GM18873 (cell line): ENCODE measurements at regions not wholly inside any gene's neighbourhood (a gene's known extent, or its start where the extent isn't known, plus 50 kb on each side); places are given as distances from the start of the nearest gene placed in this dataset.
"Not testable (repeated sequence)": the region's sequence is repeated elsewhere in the genome, so short reads cannot be mapped to it uniquely, and the experiment has no call there.

ENCODE experiments used
- ATAC-seq: cut with Tn5 transposase; IDR thresholded peaks from one replicate; pipeline ENCODE4 v1.9.1; 2021; ENCODE audit warnings: mild to moderate bottlenecking, moderate library complexity, moderate number of reproducible peaks; ENCODE audit not compliant: unreplicated experiment, low FRiP score

DNA sequence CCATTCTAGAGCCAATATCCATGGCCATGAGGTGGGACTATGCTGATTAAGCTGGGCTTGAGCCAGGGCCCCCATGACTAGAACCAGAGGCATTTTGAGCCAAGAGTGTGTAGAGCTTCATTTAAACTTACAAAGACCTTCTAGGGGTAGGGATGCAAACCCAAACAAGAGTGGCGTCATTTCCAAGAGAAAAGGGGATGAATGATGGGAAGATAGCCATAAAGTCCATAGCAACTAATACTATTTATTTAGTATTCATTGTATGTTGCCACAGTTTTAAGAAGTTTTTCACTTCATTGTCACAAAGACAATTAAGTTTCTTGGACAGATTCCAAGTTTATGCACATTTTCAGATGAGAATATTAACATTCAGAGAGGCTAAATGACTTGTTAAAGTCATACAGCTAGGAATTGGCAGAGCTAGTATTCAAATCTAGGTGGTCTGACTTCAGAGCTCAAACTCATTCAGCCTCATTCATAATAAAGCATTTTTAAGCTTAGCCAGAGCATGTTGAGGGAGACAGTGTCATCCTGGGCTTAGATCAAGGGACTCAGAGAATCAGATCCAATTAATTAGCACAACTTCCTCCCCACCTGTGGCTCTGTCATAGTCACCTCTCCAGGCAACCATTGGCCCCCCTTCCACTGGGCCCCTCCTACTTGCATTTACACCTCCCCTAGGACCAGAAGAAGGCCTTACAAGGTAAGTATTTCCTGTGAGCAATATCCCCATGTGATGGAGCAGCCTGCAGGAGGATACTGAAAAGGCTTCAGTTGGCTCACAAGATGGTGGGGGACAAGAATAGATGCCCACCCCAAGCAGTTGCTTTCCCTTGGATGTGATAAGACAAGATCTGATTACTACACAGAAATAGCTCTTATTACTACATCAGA, 95.0 kb upstream of the PCSK1 start:
- no peak for ATAC-seq

DNA sequence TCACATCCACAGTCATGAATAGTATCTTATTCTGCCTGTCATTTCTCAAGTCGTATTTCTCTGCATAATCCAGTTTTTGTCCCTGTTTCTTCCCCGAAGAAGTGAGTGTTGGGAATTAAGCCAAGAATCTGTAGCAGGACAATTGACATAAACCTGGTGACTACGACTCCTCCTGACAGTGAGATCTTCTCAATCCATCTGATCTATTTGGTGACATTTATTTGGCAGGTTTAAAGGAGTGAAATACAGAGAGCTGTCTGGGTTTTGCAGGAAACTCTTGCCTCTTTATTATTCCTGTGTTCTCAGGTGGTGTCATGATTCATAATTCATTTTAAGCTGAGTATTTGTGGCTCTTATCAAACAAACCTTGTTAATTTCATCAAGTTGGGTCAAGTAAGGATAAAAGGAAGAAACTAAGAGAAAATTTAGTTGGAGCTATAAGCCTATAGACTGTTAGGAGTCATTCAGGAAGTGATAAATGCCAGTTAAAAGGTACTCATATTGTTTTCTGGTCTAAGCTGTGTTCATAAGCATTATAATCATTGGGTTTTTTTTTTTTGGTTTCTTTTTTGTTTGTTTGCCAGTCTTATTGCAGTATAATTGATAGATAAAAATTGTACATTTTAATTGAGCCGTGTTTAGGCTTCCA, 95.9 kb upstream of the PCSK1 start:
- ATAC-seq: no peak

DNA sequence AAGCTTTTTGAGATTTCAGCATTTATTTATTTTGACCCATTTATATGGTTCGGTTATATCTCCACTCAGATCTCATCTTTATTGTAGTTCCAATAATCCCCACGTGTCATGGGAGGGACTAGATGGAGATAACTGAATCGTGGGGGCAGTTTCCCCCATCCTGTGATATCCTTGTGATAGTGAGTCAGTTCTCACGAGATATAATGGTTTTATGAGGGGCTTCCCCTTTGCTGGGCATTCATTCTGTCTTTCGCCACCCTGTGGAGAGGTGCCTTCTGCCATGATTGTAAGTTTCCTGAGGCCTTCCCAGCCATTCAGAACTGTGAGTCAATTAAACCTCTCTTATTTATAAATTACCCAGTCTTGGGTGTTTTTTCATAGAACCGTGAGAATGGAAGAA, 96.5 kb upstream of the PCSK1 start:
- no peak for ATAC-seq

DNA sequence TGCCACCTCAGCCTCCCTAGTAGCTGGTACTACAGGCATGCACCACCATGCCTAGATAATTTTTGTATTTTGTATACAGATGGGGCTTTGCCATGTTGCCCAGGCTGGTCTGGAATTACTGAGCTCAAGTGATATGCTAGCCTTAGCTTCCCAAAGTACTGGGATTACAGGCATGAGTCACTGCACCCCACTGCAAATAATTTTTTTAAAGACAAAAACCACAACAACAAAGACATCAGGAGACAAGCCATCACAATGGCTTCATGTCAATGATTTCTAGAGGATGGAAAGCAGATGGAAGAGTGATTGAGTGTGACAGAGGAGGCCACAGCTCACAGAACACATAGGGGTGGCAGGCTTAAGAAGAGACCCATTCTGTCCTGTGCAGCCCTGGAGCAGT, 97.9 kb upstream of the PCSK1 start:
- ATAC-seq: no peak

DNA sequence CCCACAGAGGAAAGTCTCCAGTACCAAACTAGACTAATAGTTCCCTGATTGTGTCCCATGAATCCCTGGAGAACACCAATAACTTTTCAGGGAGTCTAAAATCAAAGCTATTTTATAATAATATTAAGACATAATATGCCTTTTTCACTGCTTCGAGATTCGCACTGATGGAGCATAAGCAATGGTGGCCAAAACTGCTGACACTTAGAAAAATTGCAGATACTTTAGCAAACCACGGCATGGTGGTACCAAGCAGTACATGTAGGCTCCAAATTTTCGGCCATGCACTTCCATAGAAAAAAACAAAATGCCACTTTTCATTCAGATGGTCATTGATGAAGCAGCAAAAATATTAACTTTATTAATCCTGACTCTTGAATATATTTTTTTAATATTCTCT, 100.3 kb upstream of the PCSK1 start:
- no peak for ATAC-seq

DNA sequence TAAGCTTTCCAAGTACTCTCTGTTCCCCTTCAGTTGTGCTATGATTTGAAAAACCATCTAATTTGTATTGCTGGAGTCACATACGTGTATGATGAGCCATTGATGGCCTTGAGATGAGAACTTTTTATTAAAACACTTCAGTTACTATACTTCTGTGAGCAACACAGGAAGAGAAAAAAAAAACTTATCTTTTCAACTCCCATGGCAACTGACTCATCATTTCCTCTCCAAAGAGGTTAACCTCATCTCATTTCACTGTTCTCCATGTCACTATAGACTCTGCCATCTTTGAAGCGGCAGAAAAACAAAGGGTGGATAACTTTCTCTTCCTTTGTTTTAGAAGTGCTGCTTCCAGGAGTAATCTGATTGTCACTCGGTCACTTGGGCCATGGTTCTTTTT, 104.3 kb upstream of the PCSK1 start:
- ATAC-seq: no peak

DNA sequence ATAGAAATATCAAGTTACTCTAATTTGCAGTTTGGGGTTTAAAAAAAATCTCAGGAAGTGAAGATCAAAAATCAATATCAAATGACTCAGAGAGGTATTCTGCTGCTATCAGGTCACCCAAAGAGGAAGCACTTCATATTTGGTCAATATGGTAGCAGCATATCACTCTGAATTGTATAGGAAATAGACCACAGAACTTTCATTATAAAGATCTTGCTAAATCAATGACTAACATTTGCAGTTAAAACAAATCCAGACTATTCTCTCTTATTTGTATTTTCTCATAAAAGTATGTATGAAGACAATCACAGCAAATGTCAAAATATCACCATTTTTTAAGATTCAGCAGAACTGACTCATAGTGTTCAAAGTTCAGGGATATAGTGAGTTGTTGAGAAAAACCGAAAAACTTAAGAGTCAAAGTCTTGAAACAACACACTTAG, 105.8 kb upstream of the PCSK1 start:
- ATAC-seq: no peak

DNA sequence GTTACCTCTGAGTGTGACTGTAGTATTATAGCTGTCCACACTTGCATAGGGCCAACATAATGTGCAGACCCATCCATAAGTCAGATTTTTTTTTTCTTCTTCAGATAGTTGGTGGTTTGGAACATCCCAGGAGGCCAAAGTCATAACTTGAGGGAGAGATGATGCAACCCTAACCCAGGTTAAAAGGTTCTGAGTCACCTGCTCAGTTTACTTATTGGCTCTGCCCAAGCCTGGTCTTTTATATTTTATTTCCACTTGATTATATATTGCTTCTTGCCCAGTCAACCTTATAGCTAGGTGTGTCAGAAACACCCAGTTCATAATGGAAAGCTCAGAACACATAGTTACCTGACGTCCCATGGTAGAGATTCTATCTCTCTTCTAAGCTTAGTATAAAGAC, 113.1 kb upstream of the PCSK1 start:
- ATAC-seq: no peak

DNA sequence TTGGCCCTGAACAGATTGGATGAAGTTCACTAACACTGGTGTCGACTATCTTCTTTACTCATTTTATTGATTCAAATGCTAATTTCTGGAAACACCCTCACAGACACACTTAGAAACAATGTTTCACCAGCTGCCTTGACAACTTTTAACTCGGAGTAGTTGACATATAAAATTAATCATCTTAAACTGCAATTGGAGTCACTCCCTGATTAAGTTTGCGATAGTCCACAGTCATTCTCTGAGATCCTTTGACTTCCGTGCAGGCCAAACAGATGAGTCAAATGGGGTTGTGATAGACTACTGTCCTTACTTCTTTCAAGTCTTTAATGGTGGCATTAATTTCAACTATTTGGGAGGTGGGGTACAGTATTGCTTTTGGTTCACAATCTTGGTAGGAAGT, 114.4 kb upstream of the PCSK1 start:
- ATAC-seq: no peak

DNA sequence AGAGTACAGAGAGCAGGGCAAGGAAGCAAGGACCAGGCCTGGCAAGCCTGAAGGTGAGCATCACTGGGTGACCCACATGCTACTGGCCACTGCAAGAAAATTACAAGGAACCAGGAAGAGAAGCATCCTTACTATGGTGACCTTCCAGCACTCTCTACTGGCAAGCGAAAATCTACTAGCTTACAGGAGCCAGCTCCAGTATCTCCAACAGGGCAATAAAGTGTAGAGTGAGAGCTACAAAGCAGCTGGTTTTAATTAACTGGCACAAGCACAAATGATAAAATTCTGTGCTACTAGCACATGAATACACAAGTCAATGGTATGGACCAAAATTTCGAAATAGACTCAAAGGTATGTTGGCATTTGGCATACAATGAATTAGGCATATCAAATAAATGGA, 113.3 kb upstream of the CAST start:
- ATAC-seq: no peak

DNA sequence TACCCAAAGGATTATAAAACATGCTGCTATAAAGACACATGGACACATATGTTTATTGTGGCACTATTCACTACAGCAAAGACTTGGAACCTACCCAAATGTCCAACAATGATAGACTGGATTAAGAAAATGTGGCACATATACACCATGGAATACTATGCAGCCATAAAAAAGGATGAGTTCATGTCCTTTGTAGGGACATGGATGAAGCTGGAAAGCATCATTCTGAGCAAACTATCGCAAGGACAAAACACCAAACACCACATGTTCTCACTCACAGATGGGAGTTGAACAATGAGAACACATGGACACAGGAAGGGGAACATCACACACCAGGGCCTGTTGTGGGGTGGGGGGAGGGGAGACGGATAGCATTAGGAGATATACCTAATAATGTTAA, 101.3 kb upstream of the CAST start:
- not testable (repeated sequence) for ATAC-seq

DNA sequence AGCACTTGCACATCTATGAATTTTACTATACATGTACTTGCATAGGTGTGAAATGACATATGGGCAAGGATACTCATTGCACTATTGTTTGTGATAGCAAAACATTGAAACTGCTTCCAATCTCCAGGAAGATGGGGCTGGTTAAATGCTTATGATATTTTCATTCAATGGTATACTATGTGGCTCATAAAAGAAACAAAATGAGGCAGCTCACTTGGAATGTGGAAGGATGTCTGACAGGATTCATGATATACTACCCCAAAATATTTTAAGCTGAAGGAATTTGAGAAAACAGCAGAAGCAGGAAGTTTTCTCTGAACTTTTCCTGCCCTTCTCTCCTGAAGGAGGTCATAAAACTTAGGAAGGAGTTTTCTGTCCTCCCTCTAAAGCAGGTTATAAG, 99.6 kb upstream of the CAST start:
- no peak for ATAC-seq

DNA sequence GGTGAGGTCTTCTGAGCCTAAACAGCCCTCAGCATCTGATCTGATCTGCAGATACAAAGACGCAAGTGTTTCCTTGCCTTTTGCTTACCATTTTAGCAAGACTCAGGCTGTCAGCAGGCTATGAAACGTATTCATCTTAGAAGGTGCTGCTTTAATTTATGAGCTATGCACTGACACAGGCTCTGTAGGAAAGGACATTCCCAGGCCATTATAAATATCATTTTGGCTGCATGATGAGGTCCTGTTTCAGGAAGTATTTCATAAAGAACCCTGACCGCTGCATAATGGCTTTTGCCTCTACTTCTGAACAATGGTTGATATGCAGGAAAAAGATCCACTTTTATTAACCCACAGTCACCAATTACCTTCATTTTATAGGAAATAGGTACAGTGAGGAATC, 98.4 kb upstream of the CAST start:
- no peak for ATAC-seq

DNA sequence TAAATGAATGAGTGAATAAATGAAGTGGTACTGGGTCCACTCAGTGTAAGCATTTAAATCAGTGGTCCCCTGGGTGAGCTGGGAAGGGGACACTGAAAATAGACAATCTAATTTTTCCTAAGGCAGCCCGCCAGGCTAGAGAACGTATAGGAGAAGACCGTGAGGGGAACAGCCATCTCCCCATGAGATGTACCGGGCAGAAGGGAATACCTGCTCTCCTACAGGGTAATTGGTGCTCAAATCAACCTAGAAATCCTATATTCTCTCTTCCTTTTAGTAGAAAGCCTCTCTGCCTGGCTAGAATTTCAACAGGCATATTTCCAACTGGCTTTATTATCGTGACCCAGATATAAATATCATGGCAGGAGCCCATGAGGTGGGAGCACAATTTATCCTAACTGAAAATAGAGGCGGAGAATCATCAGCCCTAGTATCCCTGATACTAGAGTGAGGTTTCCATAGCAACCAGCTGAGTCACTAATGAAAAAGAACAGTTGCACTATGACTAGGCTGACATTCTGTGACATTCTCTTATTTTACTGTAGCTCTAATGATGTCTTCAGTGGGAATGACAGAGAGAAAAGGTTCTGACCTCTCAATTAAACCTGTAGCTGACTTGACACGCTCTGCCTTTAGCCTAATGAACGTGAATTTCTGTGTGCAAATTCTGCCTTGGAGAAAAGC, 96.5 kb upstream of the CAST start:
- no peak for ATAC-seq

DNA sequence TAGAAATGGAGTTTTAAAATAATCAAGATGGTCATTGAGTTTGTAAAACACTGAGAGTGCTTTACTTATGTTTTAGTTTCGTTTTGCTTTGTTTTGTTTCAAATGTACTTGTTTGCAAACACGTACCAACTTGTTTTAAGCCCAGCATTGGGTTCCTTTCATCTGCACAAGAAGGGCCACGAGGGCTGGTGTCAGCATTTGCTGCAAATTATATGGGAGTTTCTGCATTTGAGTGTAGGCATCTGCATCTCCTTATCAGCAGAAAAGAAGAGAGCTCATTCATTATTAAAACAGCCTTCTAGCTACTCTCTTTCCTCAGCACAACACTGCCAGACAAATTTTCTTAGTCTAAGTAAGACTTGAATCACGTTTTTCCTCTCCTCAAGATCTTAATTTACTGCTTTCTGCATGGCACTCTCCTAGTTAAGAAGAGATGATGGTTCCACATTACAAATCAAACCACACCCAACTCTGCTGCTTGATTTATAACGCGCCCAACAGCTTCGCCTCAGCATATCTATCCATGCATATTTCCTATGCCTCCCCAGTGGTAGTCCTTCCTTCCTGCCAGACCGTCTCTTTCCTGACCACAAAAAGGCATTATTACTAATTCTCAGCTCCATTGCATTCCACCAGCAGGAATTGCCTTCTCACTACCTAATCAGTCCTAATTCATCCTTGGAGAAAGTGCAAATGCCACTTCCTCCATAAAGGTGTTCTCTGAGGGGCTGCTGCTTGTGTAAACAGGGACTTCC, 95.2 kb upstream of the CAST start:
- ATAC-seq: no peak

DNA sequence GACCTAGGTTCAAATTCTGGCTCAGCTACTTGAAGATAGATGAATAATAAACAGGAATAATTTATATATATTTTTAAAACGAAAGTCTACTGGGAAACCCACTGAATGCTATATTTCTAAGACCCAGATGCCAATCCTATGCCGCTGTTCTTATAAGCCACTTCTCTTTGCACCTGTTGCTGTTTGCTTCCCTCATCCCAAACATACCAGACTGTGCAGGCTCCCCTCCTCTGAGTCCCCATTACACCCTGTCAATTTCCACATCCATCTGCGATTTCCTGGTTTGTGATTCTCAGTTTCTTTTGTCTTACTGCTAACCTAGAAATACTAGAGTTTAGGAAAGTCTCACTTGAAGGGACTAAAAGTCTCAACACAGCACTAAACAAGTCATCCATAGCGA, 92.8 kb upstream of the CAST start:
- ATAC-seq: no peak

DNA sequence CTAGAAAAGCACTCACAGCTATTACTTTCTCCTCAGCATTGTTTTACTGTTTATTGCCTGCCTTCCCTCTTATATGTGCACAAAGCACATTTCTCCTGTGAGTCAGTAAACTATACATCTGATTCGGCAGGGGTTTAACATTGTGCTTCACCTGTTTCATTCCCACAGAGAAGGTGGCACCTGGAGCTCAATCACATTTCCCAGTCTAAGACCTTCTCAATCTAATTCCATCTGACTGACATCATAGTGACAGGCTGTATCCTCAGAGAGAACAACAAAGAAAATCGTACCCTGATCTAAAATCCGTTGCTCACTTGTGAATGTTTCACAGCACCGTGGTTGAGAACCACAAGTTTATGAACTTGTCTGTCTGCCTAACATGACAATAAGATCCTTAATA, 92.4 kb upstream of the CAST start:
- no peak for ATAC-seq

DNA sequence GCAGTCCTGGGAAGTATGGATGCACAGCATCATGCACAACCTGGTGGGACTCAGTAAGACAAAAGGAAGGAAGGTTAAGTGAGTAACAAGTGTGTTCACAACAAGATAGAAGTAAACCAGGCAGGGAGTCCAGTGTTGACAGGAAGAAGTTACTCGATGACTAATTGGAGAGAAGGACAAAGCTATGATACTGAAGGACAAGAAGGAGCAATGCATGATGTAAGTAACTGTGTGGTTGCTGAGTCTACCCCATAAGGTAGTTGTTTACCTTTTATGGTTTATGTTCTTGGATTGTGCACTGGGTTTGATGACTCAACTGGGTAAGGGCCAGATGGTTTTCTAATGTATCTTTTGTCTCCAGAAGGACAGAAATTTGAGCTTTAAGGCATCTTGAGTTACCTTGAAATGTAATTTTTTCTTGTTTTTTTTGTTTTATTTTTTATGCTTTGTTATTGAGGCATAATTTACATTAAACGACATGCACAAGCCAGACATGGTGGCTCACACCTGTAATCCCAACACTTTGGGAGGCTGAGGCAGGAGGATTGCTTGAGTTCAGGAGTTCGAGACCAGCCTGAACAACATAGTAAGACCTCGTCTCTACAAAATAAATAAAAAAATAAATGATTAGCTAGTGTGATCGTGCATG, 89.2 kb upstream of the CAST start:
- ATAC-seq: no peak

DNA sequence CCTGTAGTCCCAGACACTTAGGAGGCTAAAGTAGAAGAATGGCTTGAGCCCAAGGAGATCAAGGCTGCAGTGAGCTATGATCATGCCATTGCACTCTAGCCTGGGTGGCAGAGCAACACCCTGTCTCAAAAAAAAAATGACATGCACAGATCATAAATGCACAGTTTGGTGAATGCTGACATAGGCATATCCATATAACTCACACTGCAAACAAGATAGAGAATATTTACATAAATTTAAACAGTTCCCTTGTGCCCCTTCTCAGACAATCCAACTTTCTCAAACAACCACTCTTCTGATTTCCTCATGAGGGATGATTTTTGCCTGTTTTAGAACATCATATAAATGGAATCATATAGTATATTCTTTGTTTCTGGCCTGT, 88.7 kb upstream of the CAST start:
- no peak for ATAC-seq

DNA sequence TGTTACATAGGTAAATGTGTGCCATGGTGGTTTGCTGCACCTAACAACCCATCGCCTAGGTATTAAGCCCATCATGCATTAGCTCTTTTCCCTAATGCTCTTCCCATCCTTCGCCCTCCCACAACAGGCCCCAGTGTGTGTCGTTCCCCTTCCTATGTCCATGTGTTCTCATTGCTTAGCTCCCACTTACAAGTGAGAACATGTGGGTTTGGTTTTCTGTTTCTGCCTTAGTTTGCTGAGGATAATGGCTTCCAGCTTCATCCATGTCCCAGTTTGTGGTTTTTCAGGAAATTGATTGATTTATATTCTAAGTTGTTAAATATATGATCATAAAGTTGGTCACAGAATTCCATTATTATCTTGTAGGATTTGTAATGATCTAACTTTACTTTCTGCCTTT, 85.3 kb upstream of the CAST start:
- no peak for ATAC-seq
